ENCODE measurements at regions not wholly inside any gene's neighbourhood (a gene's known extent, or its start where the extent isn't known, plus 50 kb on each side); places are given as distances from the start of the nearest gene placed in this dataset.

DNA sequence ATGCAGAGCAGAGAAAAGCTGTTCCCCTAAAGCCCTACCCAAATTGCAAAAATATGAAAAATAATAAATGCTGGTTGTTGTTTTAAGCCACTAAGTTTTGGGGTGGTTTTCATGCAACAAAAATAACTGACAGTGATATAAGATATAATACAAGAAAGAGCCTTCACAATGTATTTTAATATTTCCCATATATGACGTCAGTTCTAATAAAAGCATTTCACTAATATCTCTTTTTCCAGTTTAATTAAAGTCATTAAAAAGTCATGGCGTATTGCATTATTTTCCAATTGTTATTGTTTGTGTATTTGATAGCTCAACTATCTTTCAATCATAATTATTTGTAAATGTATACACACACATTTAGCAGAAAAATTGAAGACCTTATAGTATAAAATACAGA, 134.7 kb upstream of the EPHA7 start:
- DNase-seq (ENCODE audit: low spot score) = no peak
- intact Hi-C loops (cut with DNase I) = no loop called here

DNA sequence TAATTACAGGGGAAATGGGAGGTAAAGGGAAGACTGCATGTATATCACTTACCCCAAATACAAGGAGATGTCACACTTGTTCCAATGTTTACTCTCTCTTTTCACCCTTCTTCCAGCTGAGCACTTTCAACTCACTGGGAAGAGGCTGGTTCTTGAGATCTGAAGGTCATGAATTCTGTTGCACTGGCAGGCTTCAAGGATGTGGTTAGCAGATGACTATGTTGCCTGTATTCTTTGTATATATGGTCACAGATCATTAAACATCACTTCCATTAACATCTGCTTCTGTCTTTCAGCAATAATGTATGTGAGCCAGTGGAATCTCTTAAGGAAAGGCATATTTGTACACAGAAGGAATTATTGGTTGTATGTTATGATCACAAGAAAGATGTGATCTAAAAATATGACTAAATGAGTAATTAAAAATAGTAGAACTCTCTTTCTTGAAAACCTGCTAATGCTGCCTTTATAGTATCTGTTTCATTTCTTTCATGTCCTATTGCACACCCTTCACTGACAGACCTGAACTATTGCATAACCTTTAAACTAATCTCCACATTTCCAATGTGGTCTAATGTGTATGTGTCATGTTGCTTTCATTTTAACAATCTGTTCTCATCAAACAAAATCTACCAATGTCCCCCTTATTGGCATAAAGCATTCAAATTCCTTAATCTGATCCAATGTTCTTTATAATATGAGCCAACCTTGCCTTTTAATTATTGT, 131.4 kb upstream of the EPHA7 start:
- no peak for DNase-seq (ENCODE audit: low spot score)
- intact Hi-C loops (cut with DNase I) = no loop called here

DNA sequence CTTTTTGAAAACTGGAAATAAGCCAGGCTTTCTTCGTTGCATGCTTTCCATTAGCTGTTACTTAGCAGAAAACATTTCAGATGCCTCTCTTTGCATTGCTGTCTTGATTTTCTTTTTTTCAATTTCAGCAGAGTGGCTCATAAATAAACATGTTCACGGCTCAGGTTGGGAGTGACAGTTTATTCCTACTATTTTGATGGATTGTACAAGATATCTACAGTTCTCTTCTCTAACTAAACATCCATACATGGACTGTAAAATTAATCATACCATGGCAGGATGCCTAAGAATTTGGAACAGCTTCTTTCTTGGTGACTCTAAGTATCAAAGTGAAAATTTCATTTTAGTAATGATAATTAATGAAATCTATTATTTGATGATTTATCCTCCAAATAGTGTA, 130.5 kb upstream of the EPHA7 start:
- no peak for DNase-seq (ENCODE audit: low spot score)
- intact Hi-C loops (cut with DNase I) = no loop called here

DNA sequence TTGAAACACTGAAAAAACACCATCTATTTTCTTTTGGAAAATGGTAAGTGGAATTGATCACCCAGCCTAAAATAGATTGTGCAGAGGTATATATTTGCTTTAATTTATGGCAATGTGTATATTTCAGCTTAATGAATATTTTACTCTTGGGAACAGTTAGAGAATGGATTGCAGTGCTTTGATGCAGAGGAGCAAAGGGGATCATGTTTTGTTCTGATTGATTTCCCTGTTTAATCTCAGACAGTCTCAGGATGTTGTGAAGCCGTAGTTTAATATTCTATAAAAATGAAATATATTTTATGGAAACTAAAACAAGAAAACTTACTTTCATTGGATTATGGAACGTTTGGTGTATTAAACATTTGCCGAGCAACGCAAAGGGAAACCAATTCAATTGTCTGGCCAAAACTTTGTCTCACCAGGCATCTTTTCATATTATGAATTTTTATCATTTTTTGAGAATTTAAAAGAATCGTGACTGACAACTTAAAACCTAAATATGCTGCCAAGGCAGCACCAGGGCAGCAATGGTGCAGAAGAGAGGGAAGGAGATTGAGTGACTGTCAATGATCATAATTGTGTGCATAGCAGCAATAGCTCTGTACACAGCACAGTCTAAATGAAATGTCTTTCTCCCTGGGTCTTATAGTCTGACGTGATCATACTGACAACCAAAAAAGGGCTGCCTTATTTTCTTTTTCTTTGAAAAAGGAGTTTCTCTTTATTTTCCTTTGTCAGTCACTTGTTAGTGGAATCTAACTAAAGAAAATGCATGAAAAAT, 105.5 kb upstream of the EPHA7 start:
- intact Hi-C loops (cut with DNase I) = no loop called here
- no peak for DNase-seq (ENCODE audit: low spot score)

DNA sequence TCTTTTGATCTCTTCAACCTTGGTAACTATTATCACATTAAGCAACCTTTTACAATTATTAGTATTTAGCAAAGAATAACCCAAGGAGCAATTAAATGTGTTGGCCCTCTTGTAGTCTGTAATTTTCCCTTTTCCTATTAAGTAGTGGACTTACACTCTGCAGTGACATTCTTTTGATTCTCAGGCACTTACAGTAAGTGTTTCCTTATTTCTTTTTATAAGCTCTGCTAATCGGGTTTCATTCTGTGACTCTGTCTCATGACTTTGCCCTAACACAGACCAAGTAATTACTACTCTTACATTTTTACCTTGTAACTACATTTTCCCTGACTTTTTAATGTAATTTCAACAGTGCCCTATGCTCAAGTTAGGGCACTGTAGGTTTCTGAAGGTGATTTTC, 104.0 kb upstream of the EPHA7 start:
- intact Hi-C loops (cut with DNase I) = no loop called here
- DNase-seq (ENCODE audit: low spot score) = no peak

DNA sequence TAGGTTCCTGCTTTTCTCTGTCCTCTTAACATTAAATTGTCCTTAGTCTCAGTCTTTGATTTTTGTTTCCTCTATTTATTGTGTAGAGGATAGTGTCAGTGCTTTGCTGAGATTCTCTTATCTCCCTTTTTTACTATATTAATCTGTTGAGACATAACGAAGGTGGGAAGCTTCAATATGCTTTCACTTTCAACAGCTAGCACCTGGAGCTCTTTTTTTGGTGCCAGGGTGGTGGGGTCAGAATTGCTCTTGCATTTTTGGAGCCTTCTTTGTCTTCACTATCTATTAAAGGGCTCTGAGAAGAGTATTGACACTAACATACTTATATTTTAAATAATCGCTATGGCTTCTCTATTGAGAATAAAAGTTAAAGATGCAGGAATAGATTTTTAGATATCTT, 97.1 kb upstream of the EPHA7 start:
- no peak for DNase-seq (ENCODE audit: low spot score)
- intact Hi-C loops (cut with DNase I) = no loop called here

DNA sequence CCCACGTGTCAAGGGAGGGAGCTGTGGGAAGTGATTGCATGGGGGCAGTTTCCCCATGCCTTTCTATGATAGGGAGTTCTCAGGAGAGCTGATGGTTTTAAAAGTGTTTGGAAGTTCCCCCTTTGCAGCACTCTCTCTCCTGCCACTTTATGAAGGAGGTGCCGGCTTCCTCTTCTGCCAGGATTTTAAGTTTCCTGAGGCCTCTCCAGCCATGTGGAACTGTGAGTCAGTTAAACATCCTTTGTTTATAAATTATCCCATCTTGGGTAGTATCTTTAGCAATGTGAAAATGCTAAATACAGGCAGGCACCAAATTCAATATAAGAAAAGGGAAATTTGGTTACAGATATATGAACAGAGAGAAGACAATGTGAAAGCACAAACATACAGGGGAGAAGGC, 96.4 kb upstream of the EPHA7 start:
- DNase-seq (ENCODE audit: low spot score) = no peak
- intact Hi-C loops (cut with DNase I) = no loop called here

DNA sequence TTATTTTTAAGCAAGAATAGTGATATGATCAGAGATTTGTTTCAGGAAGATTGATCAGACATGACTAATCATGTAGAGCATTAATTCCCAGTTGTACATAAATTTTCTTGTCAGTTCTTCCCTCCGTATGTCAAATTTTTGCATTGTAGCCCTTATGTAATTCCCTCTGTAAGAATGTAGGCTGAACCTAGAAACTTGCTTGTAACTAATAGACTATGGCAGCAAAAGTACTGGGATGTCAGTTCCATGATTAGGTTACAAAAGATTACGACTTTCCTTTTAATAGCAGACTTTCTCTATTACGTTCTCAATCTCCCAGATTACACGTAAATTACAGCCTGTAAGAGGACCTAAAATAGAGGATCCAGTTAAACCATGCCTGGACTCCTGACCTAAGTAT, 79.4 kb upstream of the EPHA7 start:
- intact Hi-C loops (cut with DNase I) = no loop called here
- no peak for DNase-seq (ENCODE audit: low spot score)

DNA sequence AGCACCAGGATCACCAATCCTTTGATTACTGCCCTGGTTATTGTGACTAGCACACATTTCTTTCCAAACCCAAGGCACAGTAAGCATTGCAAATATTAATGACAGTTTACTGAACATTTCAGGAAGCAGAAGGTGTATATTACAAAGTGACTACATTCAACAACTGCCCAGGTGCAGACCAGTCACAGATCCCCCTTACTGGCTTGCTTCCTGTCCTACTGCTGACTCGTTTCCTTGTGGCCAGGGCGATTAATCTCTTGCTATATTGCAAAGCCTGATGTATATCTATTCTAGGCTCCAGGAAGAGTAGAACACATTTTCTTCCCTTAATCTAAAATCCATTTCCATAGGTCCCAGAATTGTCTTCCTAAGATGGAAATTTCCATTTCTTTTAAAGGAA, 77.2 kb upstream of the EPHA7 start:
- DNase-seq (ENCODE audit: low spot score) = no peak
- intact Hi-C loops (cut with DNase I) = no loop called here

DNA sequence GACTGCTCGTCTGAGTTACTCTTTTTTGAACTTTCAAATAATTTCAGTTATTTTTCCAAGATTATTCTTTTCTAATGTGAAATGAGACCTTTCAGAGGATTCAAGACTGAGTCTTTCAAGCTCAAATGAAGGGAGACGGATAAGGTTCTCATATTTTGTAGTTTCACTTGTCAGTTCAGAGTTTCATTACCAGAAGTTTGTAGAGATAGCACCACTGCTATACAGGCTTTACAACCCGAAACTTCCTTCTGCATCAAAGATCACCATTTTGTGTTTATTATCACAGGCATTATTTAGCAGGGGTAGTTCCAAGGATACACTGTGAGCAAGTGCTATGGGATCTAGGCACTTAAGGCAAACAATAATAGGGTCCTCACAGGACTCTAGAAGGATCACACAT, 74.7 kb upstream of the EPHA7 start:
- intact Hi-C loops (cut with DNase I) = no loop called here
- no peak for DNase-seq (ENCODE audit: low spot score)

DNA sequence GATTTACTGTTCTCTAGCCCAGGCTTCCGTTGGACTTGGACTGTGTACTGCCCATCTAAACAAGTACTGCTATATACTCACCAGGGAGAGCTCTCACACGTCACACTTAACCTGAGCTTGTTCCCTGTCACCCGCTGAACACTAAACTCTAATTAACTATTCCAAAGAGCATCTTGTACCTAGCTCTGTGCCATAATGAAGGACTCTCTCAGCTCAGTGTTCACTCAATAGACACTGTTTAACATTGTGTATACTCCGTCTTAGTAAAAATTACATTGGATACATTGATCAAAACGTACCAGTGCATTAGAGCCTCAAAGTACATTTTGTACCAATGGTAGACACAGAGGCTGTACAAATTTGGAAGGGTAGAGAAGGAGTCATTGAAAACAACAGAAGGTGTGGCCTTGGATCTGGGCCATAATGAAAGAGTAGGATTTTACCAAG, 55.4 kb upstream of the EPHA7 start:
- DNase-seq (ENCODE audit: low spot score) = no peak
- intact Hi-C loops (cut with DNase I) = no loop called here

DNA sequence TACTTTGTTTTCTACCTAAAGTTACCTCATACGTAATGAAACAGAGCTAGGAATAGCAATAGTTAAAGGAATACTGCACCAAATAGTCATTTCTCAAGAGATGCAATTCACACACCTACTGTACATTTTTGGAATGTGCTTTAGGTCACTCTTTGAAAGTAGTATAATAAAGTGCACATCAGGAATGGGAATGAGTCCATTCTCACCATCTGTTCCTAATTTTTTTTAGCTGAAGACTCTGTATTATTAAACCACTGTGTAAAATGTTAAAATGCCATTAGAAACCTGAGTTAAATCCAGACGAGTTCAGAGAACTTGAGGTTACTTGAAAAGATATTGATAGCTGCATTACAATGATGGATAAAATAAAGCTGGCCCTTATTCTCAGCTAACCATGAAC, 51.9 kb upstream of the EPHA7 start:
- intact Hi-C loops (cut with DNase I) = no loop called here
- DNase-seq (ENCODE audit: low spot score) = no peak
